Pancreas (tissue), 10 donors: ENCODE measurements at regions not wholly inside any gene's neighbourhood (a gene's known extent, or its start where the extent isn't known, plus 50 kb on each side); places are given as distances from the start of the nearest gene placed in this dataset.
"Not testable (repeated sequence)": the region's sequence is repeated elsewhere in the genome, so short reads cannot be mapped to it uniquely, and the experiment has no call there.

Source experiments
- ATAC-seq, 4 donors: fragments of 200-7000 bp; cut with Tn5 transposase; one replicate each; pipeline versions ENCODE4 v1.8.0 to v1.9.1; 2020; ENCODE audit warnings: mild to moderate bottlenecking in 4 of 4, moderate library complexity in 4 of 4
- DNase-seq, 6 donors: peaks; one replicate each; pipeline ENCODE4 v3.0.0-alpha.2; 2020
- FAIRE-seq: peaks from 2 replicates; lab custom pipeline; 2012; peaks lifted over from hg19 to GRCh38; lab: Jason Lieb, UNC
- H3K27ac ChIP-seq, 4 donors: fragments of 200-600 bp; sonication (generic); 1 replicate in 3 of 4; 2 replicates in 1 of 4; pipeline versions ENCODE4 v1.5.0 to v1.8.0; 2020
- H3K27me3 ChIP-seq, 4 donors: fragments of 200-600 bp; one replicate each; pipeline ENCODE4 v1.8.0; 2021
- H3K36me3 ChIP-seq, 3 donors: fragments of 200-600 bp; sonication (generic) in 1 of 3; one replicate each; pipeline versions ENCODE4 v1.5.0 to v1.8.0; 2020 to 2021
- H3K4me1 ChIP-seq, 3 donors: fragments of 200-600 bp; one replicate each; pipeline ENCODE4 v1.8.0; 2021
- H3K4me3 ChIP-seq, 4 donors: fragments of 200-600 bp; sonication (generic) in 2 of 4; one replicate each; pipeline versions ENCODE4 v1.5.0 to v1.8.0; 2020 to 2021
- H3K9me3 ChIP-seq, 4 donors: fragments of 200-600 bp; one replicate each; pipeline ENCODE4 v1.8.0; 2021
- CTCF ChIP-seq, 4 donors: fragments of 200-600 bp; sonication (generic) in 3 of 4; IDR thresholded peaks; one replicate each; pipeline versions ENCODE4 v1.5.0 to v1.8.0; 2021; ENCODE audit warnings: antibody characterized with exemption in 4 of 4
- WGBS, 2 donors: extraction: QIAGEN DNeasy Blood & Tissue Kit; methylation state at CpG; one replicate each; pipeline ENCODE4 v1.1.7; 2013; 5-methylcytosine and 5-hydroxymethylcytosine counted together
- intact Hi-C, 3 donors: fragments of 100-400 bp; cut with DNase I; formaldehyde crosslinking; loops; one replicate each; pipeline versions ENCODE4 v1.11.1 to v1.14.2; 2022
- donor health status: healthy with polysubstance abuse.
- donor health status: DM: no; HTN: no; CAD: no; lungs with moderate emphysema.
- donor health status: DM: no; HTN: no; CAD: no.
- donor health status: control.
- donor health status: control.
- donor health status: Bipolar disorder and iron deficiency.
- donor health status: DM: yes; HTN: yes; CAD: no.
- donor health status: DM: no; HTN: no; CAD: no.
- donor health status: DM: no; HTN: no; CAD: no.
- donor health status: DM: yes; HTN: yes; CAD: no.

GRCh38 chr7:4527988-4528636 is 154.0 kb upstream of the FOXK1 start:
- no peaks in the 10 kb centered on the region for H3K4me1 ChIP-seq
- DNase-seq (no peak), FAIRE-seq (no peak), ATAC-seq (peak in 1 of 4 donors; percentile 60)
- H3K9me3 ChIP-seq, result no peaks in the 10 kb centered on the region
- WGBS, 2 donors, result 43 to 53% methylated on average over 8 of the region's 8 CpGs
- H3K27ac ChIP-seq, result no peak overlapping the region
- no peaks in the 10 kb centered on the region for H3K27me3 ChIP-seq
- H3K36me3 ChIP-seq, result no peaks in the 10 kb centered on the region
- H3K4me3 ChIP-seq, result no peak overlapping the region
- no peak for TF ChIP-seq CTCF (IDR thresholded peaks at IDR 0.05)
- intact Hi-C loops, result no loop called here

- Histone ChIP-seq H3K9me3 (no peaks in the 10 kb centered on the region), H3K36me3 (no peaks in the 10 kb centered on the region), H3K4me1 (no peaks in the 10 kb centered on the region), H3K27me3 (no peaks in the 10 kb centered on the region), H3K27ac (no peak overlapping the region), H3K4me3 (no peak overlapping the region)
- intact Hi-C loops, result no loop called here
- TF ChIP-seq CTCF (IDR thresholded peaks at IDR 0.05), result no peak
- FAIRE-seq, result no peak
- peak in 1 of 6 donors; percentile 21 for DNase-seq
- ATAC-seq, result peak in 1 of 4 donors; percentile 69
- WGBS, 2 donors, result 37 to 44% methylated on average over 7 of the region's 7 CpGs
These were observed 150.9 kb upstream of the FOXK1 start for GRCh38 chr7:4531236-4531635.

- H3K4me3 ChIP-seq, FAIRE-seq, H3K36me3 ChIP-seq, H3K27me3 ChIP-seq, H3K4me1 ChIP-seq, intact Hi-C loops, H3K9me3 ChIP-seq, ATAC-seq, DNase-seq, H3K27ac ChIP-seq: not testable (repeated sequence)
- WGBS, 2 donors, result 79 to 83% methylated on average over 12 of the region's 12 CpGs
These were observed 148.8 kb upstream of the FOXK1 start for GRCh38 chr7:4533339-4533738.

GRCh38 chr7:4549681-4550080 is 132.4 kb upstream of the FOXK1 start:
- peak; percentile 40 to 76 (median 50) for ATAC-seq
- peak in 2 of 6 donors; percentile 20 to 27 for DNase-seq
- WGBS, 2 donors, result 8 to 10% methylated on average over 1 of the region's 1 CpG

GRCh38 chr7:4550117-4550516 is 132.0 kb upstream of the FOXK1 start:
- WGBS, 2 donors, result 9 to 20% methylated on average over 1 of the region's 1 CpG
- Histone ChIP-seq H3K4me1 (no peaks in the 10 kb centered on the region), H3K9me3 (no peaks in the 10 kb centered on the region), H3K4me3 (no peak overlapping the region), H3K27me3 (no peaks in the 10 kb centered on the region), H3K27ac (no peak overlapping the region), H3K36me3 (no peaks in the 10 kb centered on the region)
- FAIRE-seq, result no peak
- no peak for ATAC-seq
- intact Hi-C loops, result no loop called here
- no peak for TF ChIP-seq CTCF (IDR thresholded peaks at IDR 0.05)
- DNase-seq, result no peak

More at GRCh38 chr7:4549681-4550080, 132.4 kb upstream of the FOXK1 start:
- no peak for TF ChIP-seq CTCF (IDR thresholded peaks at IDR 0.05)
- no peak for FAIRE-seq
- no peaks in the 10 kb centered on the region for H3K36me3 ChIP-seq
- H3K4me1 ChIP-seq, result no peaks in the 10 kb centered on the region
- no peaks in the 10 kb centered on the region for H3K9me3 ChIP-seq
- no peaks in the 10 kb centered on the region for H3K27me3 ChIP-seq
- no peak overlapping the region for H3K27ac ChIP-seq
- intact Hi-C loops, result no loop called here
- H3K4me3 ChIP-seq, result no peak overlapping the region
